ENCODE measurements at regions not wholly inside any gene's neighbourhood (a gene's known extent, or its start where the extent isn't known, plus 50 kb on each side); places are given as distances from the start of the nearest gene placed in this dataset.

- DNase-seq, result no peak
- Histone ChIP-seq H3K36me3 (no peaks in the 10 kb centered on the region), H3K27me3 (replicated peaks in 1 of 7) (no peaks in the 10 kb centered on the region), H3K4me3 (no peak overlapping the region), H3K27ac (no peak overlapping the region), H3K9me3 (no peaks in the 10 kb centered on the region), H3K4me1 (no peaks in the 10 kb centered on the region)
- TF ChIP-seq POLR2A (IDR thresholded peaks at IDR 0.05) (no peak), POLR2AphosphoS5 (IDR thresholded peaks at IDR 0.05) (no peak), CTCF (IDR thresholded peaks at IDR 0.05 in 8 of 11, conservative IDR thresholded peaks at IDR 0.05 in 3 of 11) (no peak)
- 79 to 91% (median 80%) methylated on average over 5 of the region's 5 CpGs for WGBS, 5 donors
- intact Hi-C loops (cut with DNase I; ENCODE audit: low total_unique reads), result no loop called here
These were observed 601.1 kb downstream of the USP25 start for GRCh38 chr21:16330908-16331268.

DNA sequence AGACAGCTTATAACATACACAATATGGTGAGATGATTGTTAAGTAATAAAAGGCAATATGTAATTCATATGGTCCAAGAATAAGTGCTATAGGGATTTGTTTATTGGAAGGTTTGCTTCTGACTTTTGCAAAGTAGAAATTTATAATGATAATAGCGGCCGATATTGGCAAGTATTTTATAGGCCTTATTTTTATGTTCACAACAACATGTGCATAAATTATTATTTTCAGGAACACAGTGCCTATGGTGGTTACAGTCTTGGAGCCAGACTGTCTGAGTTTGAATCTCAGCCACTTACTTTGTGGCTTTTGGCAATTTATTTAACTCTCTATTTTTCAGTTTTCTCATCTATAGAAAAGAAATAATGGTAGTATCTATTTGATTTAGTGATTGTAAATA lies 607.5 kb downstream of the USP25 start:
- TF ChIP-seq POLR2AphosphoS5 (IDR thresholded peaks at IDR 0.05) (no peak), POLR2A (IDR thresholded peaks at IDR 0.05) (no peak), CTCF (IDR thresholded peaks at IDR 0.05 in 8 of 11, conservative IDR thresholded peaks at IDR 0.05 in 3 of 11) (no peak)
- Histone ChIP-seq H3K4me1 (no peaks in the 10 kb centered on the region), H3K27me3 (replicated peaks in 1 of 7) (no peaks in the 10 kb centered on the region), H3K9me3 (no peaks in the 10 kb centered on the region), H3K27ac (no peak overlapping the region), H3K4me3 (no peak overlapping the region), H3K36me3 (no peaks in the 10 kb centered on the region)
- intact Hi-C loops (cut with DNase I; ENCODE audit: low total_unique reads), result no loop called here
- WGBS, 5 donors, result 94 to 98% (median 95%) methylated on average over 2 of the region's 2 CpGs
- DNase-seq, result no peak

- 89 to 91% (median 90%) methylated on average over 1 of the region's 1 CpG for WGBS, 5 donors
These were observed 613.1 kb downstream of the USP25 start for GRCh38 chr21:16342932-16343331.

DNA sequence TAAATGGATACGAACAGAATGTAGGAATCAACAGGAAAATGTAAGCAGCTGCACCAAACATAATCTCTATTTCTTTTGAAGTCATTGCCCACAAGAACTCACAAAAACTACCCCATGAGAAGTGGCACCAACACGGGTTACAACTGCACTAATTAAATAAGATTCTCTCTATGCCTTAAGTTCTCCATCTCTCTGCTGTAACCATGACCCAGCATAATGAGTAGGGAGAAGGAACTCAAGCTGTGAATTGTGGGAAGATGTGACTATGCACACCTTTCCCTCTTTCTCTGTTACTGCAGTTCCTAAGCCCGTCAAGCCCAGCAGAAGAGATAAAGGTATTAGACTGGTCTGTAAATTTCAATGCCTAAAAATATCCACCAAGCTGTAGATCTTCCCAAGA lies 614.0 kb downstream of the USP25 start:
- no peak for TF ChIP-seq POLR2AphosphoS5 (IDR thresholded peaks at IDR 0.05)
- TF ChIP-seq CTCF (IDR thresholded peaks at IDR 0.05 in 8 of 11, conservative IDR thresholded peaks at IDR 0.05 in 3 of 11), result no peak
- no peak for TF ChIP-seq POLR2A (IDR thresholded peaks at IDR 0.05)
- Histone ChIP-seq H3K4me3 (no peak overlapping the region), H3K4me1 (no peaks in the 10 kb centered on the region), H3K9me3 (no peaks in the 10 kb centered on the region), H3K27ac (no peak overlapping the region), H3K36me3 (no peaks in the 10 kb centered on the region), H3K27me3 (replicated peaks in 1 of 7) (no peaks in the 10 kb centered on the region)
- no peak for DNase-seq
- 75 to 88% (median 80%) methylated on average over 3 of the region's 3 CpGs for WGBS, 5 donors
- intact Hi-C loops (cut with DNase I; ENCODE audit: low total_unique reads), result no loop called here

More at GRCh38 chr21:16342932-16343331, 613.1 kb downstream of the USP25 start:
- H3K4me1 ChIP-seq, result no peaks in the 10 kb centered on the region
- no peak overlapping the region for H3K27ac ChIP-seq
- no peak for TF ChIP-seq POLR2A (IDR thresholded peaks at IDR 0.05)
- TF ChIP-seq POLR2AphosphoS5 (IDR thresholded peaks at IDR 0.05), result no peak
- TF ChIP-seq CTCF (IDR thresholded peaks at IDR 0.05 in 8 of 11, conservative IDR thresholded peaks at IDR 0.05 in 3 of 11), result no peak
- H3K36me3 ChIP-seq, result no peaks in the 10 kb centered on the region
- no peak overlapping the region for H3K4me3 ChIP-seq
- no peak for DNase-seq
- no peaks in the 10 kb centered on the region for H3K27me3 ChIP-seq (replicated peaks in 1 of 7)
- no peaks in the 10 kb centered on the region for H3K9me3 ChIP-seq
- intact Hi-C loops (cut with DNase I; ENCODE audit: low total_unique reads), result no loop called here

Measured in spleen (tissue), 11 donors.